HG03460 (cell line): ENCODE measurements at regions not wholly inside any gene's neighbourhood (a gene's known extent, or its start where the extent isn't known, plus 50 kb on each side); places are given as distances from the start of the nearest gene placed in this dataset.

Source experiments
- ATAC-seq: cut with Tn5 transposase; IDR thresholded peaks from one replicate; pipeline ENCODE4 v1.9.1; 2021; ENCODE audit not compliant: unreplicated experiment

DNA sequence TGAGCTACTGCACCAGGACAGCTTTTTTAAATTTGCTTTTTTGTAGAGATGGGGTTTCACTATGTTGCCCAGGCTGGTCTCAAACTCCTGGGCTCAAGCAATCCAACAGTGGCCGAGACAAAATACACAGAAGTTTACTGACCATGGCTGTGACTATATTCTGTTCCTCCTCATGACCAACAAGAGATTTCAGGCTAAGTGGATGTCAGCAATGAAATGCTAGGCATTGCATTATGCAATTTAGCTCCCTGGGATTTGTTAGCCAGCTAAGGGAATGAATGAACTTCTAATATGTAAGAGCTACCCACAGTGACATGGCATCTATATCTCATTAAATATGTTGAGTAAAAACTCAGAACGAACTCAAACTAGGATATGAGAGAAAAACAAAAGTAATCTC lies 81.9 kb upstream of the MBOAT2 start:
- ATAC-seq = no peak

- no peak for ATAC-seq
Measured at GRCh38 chr2:9083287-9083686, 79.8 kb upstream of the MBOAT2 start.

GRCh38 chr2:9082158-9082557 lies 78.7 kb upstream of the MBOAT2 start:
- ATAC-seq = no peak

DNA sequence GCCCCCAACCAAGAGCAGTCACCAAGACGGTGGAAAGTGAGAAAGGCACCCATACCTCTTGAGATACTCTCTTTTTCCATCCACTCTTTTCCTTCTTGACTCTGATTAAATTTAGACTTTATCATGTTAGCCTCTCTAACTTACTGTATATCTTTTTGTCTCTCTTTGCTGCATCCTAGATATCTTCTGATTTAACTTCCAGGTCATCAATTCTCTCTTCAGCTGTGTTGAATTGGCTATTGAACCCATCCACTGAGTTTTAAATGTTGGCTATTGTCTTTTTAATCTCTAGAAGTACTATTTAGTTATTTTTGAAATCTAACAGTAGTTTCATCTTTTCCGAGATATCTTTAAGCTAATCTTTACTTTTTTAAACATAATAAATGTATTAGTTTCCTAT lies 78.3 kb upstream of the MBOAT2 start:
- ATAC-seq = no peak

DNA sequence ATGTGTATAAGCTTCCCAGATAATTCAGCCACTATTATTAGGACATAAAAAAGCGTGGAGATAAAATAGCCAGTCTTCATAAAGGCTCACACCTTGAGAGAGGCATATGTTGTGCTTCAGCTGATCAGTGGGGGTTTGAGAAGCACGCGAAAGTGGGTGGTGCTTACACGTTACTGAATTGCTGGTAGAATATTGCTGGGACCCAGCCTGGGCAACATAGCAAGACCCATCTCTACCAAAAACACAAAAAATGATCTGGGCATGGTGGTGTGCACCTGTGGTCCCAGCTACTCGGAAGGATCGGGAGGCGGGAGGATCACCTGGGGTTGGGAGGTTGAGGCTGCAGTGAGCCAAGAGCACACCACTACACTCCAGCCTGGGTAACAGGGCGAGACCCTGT lies 74.9 kb upstream of the MBOAT2 start:
- ATAC-seq = no peak

DNA sequence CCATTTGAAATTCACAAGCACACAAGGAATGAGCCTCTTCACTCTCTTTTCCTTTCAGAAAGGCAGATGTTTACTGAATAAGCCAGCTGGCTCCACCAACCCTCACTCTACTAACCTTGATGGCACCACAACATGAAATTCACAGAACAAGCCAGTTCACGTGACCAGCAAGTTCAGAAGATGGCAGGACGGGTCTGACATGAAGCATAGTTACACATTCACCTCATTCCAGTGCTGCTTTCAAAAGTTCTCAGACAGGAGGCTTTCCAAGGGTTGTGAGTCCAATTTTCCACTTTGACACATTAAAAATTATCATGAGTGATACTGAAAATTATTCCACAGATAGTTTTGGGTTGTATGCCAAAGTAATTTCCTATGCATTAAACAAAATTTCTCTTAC lies 74.2 kb upstream of the MBOAT2 start:
- ATAC-seq = no peak

GRCh38 chr2:9076755-9077154 lies 73.3 kb upstream of the MBOAT2 start:
- ATAC-seq = no peak

GRCh38 chr2:9076210-9076609 lies 72.7 kb upstream of the MBOAT2 start:
- ATAC-seq = no peak

- ATAC-seq = no peak
Measured at GRCh38 chr2:9074930-9075329, 71.4 kb upstream of the MBOAT2 start.

- no peak for ATAC-seq
Measured at GRCh38 chr2:9071584-9072124, 68.2 kb upstream of the MBOAT2 start.

DNA sequence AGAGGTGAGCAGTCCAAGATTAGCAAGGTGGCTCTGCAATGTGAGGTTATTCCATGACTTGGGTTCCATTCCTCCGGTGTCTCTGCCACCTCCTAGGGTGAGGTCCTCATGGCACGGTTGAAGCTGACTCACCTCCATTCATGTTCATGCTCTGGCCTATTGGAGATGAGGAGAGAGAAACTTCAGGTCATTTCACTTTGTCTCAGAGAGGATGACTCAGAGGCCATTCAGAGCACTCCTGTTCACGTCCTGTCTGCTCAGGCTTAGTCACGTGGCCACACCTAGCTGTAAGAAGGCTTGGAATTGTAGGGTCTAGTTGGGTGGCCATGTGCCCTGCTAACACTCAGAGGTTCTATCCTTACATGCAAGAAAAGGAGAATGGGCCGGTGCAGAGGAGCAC lies 67.5 kb upstream of the MBOAT2 start:
- ATAC-seq = no peak

- no peak for ATAC-seq
Measured at GRCh38 chr2:9069543-9069942, 66.1 kb upstream of the MBOAT2 start.

- ATAC-seq = no peak
Measured at GRCh38 chr2:9065901-9066300, 62.4 kb upstream of the MBOAT2 start.

DNA sequence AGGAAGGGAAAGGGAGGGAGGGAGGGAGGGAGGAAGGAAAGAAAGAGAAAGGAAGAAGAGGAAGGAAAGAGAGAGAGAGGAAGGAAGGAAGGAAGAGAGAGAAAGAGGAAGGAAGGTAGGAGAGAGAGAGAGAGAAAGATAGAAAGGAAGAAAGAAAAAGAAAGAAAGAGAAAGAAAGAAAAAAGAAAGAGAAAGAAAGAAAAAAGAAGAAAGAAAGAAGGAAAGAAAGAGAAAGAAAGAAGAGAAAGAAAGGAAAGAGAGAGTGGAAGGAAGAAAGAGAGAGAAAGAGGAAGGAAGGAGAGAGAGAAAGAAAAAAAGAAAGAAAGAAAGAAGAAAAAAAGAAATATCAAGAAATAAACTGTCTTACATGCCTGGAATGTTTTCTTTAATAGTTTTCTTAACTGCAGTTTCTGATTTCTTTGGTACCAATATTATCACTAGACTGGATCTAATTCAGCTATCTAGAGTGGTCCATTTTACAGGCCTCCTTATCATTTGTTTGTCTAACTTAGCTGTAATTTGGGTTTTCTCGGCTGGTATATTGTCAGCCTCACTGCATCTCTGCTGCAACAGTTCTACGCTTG lies 59.6 kb upstream of the MBOAT2 start:
- ATAC-seq = no peak

DNA sequence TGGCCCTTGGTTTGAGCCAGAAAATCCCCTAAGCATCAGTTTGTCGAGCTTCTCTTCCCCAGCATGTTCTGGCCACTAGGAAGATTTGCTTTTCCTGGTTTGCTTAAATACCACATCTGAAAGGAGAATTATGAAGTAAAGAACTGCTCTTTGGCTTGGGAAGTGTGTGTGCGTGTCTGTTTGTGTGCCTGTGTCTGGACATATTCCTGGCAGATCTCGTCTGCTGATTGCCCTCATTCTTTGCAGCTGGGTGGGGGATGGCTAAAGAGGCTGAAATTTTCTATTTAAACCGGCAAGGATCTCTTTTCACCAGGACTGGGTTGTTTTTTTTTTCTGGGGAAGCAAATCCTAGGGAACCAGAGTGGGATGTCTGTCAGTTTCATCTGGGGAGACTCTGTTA lies 57.3 kb upstream of the MBOAT2 start:
- ATAC-seq = no peak

- no peak for ATAC-seq
Measured at GRCh38 chr2:9057939-9058761, 54.7 kb upstream of the MBOAT2 start.

DNA sequence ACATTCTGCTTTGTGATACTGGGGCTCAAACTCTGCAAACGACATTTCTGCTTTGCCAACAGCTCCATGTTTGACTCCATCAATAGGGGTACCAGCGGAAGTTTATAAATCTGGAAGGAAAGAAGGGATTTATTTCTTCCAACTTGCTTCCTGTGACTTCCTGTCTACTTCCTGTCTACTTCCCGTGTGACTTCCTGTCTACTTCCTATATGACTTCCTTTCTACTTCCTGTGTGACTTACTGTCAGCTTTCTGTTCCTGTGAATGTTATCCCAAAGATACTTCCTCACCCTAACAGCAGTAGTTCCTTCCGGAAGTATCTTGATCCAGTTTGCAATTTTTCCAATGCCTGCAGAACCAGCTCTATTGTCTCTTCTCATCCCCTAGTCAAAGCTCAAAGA lies 52.0 kb upstream of the MBOAT2 start:
- no peak for ATAC-seq

GRCh38 chr2:9053534-9053931 lies 50.0 kb upstream of the MBOAT2 start:
- no peak for ATAC-seq
